HCT116 (cell line): ENCODE measurements at regions not wholly inside any gene's neighbourhood (a gene's known extent, or its start where the extent isn't known, plus 50 kb on each side); places are given as distances from the start of the nearest gene placed in this dataset.

Experiments
- ATAC-seq: fragments of 200-7000 bp; cut with Tn5 transposase; 2 replicates; pipeline ENCODE4 v1.9.1; 2020; ENCODE audit warnings: mild to moderate bottlenecking, moderate library complexity
- BruUV-seq: library from RNA; stranded (reverse); fragments of 400-500 nt; replicated peaks from 2 replicates; lab custom pipeline; 2021; lab: Mats Ljungman, UMichigan
- CTCF ChIA-PET: fragments of 300-600 bp; sonication (Branson Sonifier 250); formaldehyde crosslinking; loops from one replicate; lab custom pipeline; 2021; ENCODE audit warnings: antibody characterized with exemption; lab: Charles Lee
- POLR2A ChIA-PET: fragments of 300-600, 350-600 bp; sonication (Branson Sonifier 250); formaldehyde crosslinking; loops from one replicate; lab custom pipeline; 2021; ENCODE audit warnings: antibody characterized with exemption; lab: Charles Lee
- RAD21 ChIA-PET, 2 experiments: fragments of 300-600 bp; sonication (Branson Sonifier 250); formaldehyde crosslinking; loops; one replicate each; lab custom pipeline; 2023; ENCODE audit warnings: low total read pairs in 2 of 2; ENCODE audit not compliant: uncharacterized antibody in 2 of 2, unreplicated experiment in 2 of 2, low non-redundant PET in 1 of 2; lab: Charles Lee
- DNase-seq: peaks from one replicate; pipeline ENCODE4 v3.0.0-alpha.2; 2010; ENCODE audit warnings: low read depth, low spot score
- H2AFZ ChIP-seq: fragments of 200-600 bp; shearing (Covaris generic), sonication (generic); 2 replicates; pipeline ENCODE4 v1.6.1; 2017; ENCODE audit warnings: low read depth, mixed run types, mixed read lengths, antibody characterized with exemption, low read length; ENCODE audit not compliant: poor library complexity, severe bottlenecking
- H3K27ac ChIP-seq: 2 replicates; pipeline ENCODE4 v1.5.1; 2012; ENCODE audit warnings: low read depth, low read length
- H3K27me3 ChIP-seq: fragments of 200-600 bp; sonication (generic); 2 replicates; pipeline ENCODE4 v1.6.1; 2016; ENCODE audit warnings: mixed run types, low read length, mixed read lengths; ENCODE audit not compliant: insufficient read depth
- H3K36me3 ChIP-seq, 2 experiments: fragments of 200-500 bp in 1 of 2; fragments of 200-600 bp in 1 of 2; sonication (Bioruptor generic) in 1 of 2; sonication (generic) in 1 of 2; 2 replicates each; pipeline versions ENCODE4 v1.5.1 to v1.6.1; 2014 to 2016; ENCODE audit warnings: low read length in 2 of 2, inconsistent platforms in 1 of 2, mixed read lengths in 1 of 2, mixed run types in 1 of 2; ENCODE audit not compliant: insufficient read depth in 2 of 2, control insufficient read depth in 1 of 2
- H3K4me1 ChIP-seq, 2 experiments: fragments of 200-600 bp in 1 of 2; sonication (generic) in 1 of 2; 2 replicates each; pipeline versions ENCODE4 v1.5.1 to v1.6.1; 2012 to 2017; ENCODE audit warnings: low read length in 2 of 2, inconsistent platforms in 1 of 2, mild to moderate bottlenecking in 1 of 2, mixed read lengths in 1 of 2, mixed run types in 1 of 2, moderate library complexity in 1 of 2; ENCODE audit not compliant: insufficient read depth in 2 of 2, control insufficient read depth in 1 of 2
- H3K4me2 ChIP-seq: fragments of 200-600 bp; sonication (generic); 2 replicates; pipeline ENCODE4 v1.6.1; 2017; ENCODE audit warnings: mixed run types, low read length, mixed read lengths
- H3K4me3 ChIP-seq, 2 experiments: fragments of 200-600 bp in 1 of 2; sonication (generic) in 1 of 2; replicated peaks in 1 of 2; 2 replicates each; pipeline ENCODE4 v1.5.1; 2011 to 2016; ENCODE audit warnings: low read length in 2 of 2, control low read depth in 1 of 2, low read depth in 1 of 2, mild to moderate bottlenecking in 1 of 2, mixed read lengths in 1 of 2, mixed run types in 1 of 2
- H3K79me2 ChIP-seq: fragments of 200-600 bp; sonication (generic); 2 replicates; pipeline ENCODE4 v1.6.1; 2017; ENCODE audit warnings: mild to moderate bottlenecking, mixed run types, low read length, moderate library complexity, mixed read lengths; ENCODE audit not compliant: insufficient read depth
- H3K9ac ChIP-seq: fragments of 200-600 bp; sonication (generic); 2 replicates; pipeline ENCODE4 v1.6.1; 2016; ENCODE audit warnings: low read length, mixed read lengths
- H3K9me2 ChIP-seq: fragments of 200-600 bp; sonication (generic), shearing (Covaris generic); 2 replicates; pipeline ENCODE4 v1.6.1; 2017; ENCODE audit warnings: mixed run types, mild to moderate bottlenecking, moderate library complexity; ENCODE audit not compliant: insufficient read depth
- H3K9me3 ChIP-seq, 2 experiments: fragments of 200-500 bp in 1 of 2; fragments of 200-600 bp in 1 of 2; sonication (Bioruptor generic) in 1 of 2; sonication (generic) in 1 of 2; 2 replicates each; pipeline ENCODE4 v1.6.1; 2014 to 2017; ENCODE audit warnings: low read length in 2 of 2, mixed read lengths in 2 of 2, inconsistent platforms in 1 of 2, low read depth in 1 of 2, mild to moderate bottlenecking in 1 of 2, mixed run types in 1 of 2, moderate library complexity in 1 of 2; ENCODE audit not compliant: control insufficient read depth in 1 of 2, insufficient read depth in 1 of 2
- H4K20me1 ChIP-seq: fragments of 200-600 bp; sonication (generic), shearing (Covaris generic); 2 replicates; pipeline ENCODE4 v1.6.1; 2017; ENCODE audit warnings: mixed run types, mild to moderate bottlenecking, moderate library complexity; ENCODE audit not compliant: insufficient read depth
- EZH2 ChIP-seq: fragments of 200-600 bp; sonication (generic); IDR thresholded peaks from 2 replicates; pipeline ENCODE4 v1.6.1; 2017; ENCODE audit warnings: antibody characterized with exemption, mixed run types
- RAD21 ChIP-seq: IDR thresholded peaks from 2 replicates; pipeline ENCODE4 v1.6.1; 2012; ENCODE audit warnings: low read depth, mild to moderate bottlenecking
- SIN3A ChIP-seq: IDR thresholded peaks from 2 replicates; pipeline ENCODE4 v1.6.1; 2012; ENCODE audit warnings: low read depth
- SP1 ChIP-seq: IDR thresholded peaks from 2 replicates; pipeline ENCODE4 v1.6.1; 2012; ENCODE audit warnings: low read depth
- SRF ChIP-seq: IDR thresholded peaks from 2 replicates; pipeline ENCODE4 v1.6.1; 2012; ENCODE audit warnings: low read depth
- TCF7L2 ChIP-seq: IDR thresholded peaks from 2 replicates; pipeline ENCODE4 v1.7.0; 2011; ENCODE audit warnings: borderline replicate concordance, inconsistent platforms; ENCODE audit not compliant: insufficient read depth, insufficient read length; ENCODE audit errors: extremely low read depth
- ZNF274 ChIP-seq: fragments of 200-500 bp; sonication (Bioruptor generic); IDR thresholded peaks from 2 replicates; pipeline ENCODE4 v1.6.1; 2014; ENCODE audit warnings: mild to moderate bottlenecking, low read depth, low read length, inconsistent platforms
- intact Hi-C: fragments of 100-400 bp; cut with micrococcal nuclease; formaldehyde crosslinking; loops from 2 replicates; pipeline ENCODE4 v1.10.0; 2022
- TF ChIP-seq, protein P1 (sequence below): IDR thresholded peaks from 2 replicates; pipeline ENCODE4 v1.6.1; 2011; ENCODE audit warnings: mild to moderate bottlenecking, low read length, moderate library complexity; ENCODE audit not compliant: insufficient replicate concordance; ENCODE audit errors: extremely low read depth
- TF ChIP-seq, protein P2 (sequence below), 3 experiments: fragments of 200-600 bp in 1 of 3; sonication (generic) in 1 of 3; IDR thresholded peaks in 2 of 3; conservative IDR thresholded peaks in 1 of 3; 2 replicates each; pipeline ENCODE4 v1.5.1; 2012 to 2017; ENCODE audit warnings: low read depth in 2 of 3, low read length in 2 of 3, antibody characterized with exemption in 1 of 3, borderline replicate concordance in 1 of 3, control low read depth in 1 of 3, mild to moderate bottlenecking in 1 of 3, mixed read lengths in 1 of 3, mixed run types in 1 of 3, moderate library complexity in 1 of 3; ENCODE audit not compliant: insufficient read depth in 1 of 3
- TF ChIP-seq, protein P3 (sequence below): IDR thresholded peaks from 2 replicates; pipeline ENCODE4 v1.6.1; 2012; ENCODE audit warnings: low read depth

- ChIA-PET POLR2A (no interaction called here), RAD21 (no interaction called here), CTCF (no interaction called here)
- Histone ChIP-seq H4K20me1 (no peaks in the 10 kb centered on the region), H2AFZ (no peak overlapping the region), H3K9ac (no peak overlapping the region), H3K79me2 (no peaks in the 10 kb centered on the region), H3K9me2 (no peaks in the 10 kb centered on the region), H3K36me3 (no peaks in the 10 kb centered on the region), H3K4me3 (no peak overlapping the region), H3K27ac (no peak overlapping the region), H3K4me1 (peaks cover 6 to 11% of the 10 kb centered on the region in 2 experiments; a peak in 3 of 4 replicates), H3K9me3 (no peaks in the 10 kb centered on the region), H3K4me2 (no peak overlapping the region), H3K27me3 (no peaks in the 10 kb centered on the region)
- BruUV-seq = no TSS peak
- ATAC-seq (no peak), DNase-seq (no peak)
- TF ChIP-seq EZH2 (no peak), RAD21 (no peak), SP1 (no peak), SIN3A (no peak), TCF7L2 (no peak), ZNF274 (no peak), SRF (no peak)
- TF ChIP-seq, protein P1, sequence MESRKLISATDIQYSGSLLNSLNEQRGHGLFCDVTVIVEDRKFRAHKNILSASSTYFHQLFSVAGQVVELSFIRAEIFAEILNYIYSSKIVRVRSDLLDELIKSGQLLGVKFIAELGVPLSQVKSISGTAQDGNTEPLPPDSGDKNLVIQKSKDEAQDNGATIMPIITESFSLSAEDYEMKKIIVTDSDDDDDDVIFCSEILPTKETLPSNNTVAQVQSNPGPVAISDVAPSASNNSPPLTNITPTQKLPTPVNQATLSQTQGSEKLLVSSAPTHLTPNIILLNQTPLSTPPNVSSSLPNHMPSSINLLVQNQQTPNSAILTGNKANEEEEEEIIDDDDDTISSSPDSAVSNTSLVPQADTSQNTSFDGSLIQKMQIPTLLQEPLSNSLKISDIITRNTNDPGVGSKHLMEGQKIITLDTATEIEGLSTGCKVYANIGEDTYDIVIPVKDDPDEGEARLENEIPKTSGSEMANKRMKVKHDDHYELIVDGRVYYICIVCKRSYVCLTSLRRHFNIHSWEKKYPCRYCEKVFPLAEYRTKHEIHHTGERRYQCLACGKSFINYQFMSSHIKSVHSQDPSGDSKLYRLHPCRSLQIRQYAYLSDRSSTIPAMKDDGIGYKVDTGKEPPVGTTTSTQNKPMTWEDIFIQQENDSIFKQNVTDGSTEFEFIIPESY = no peak
- TF ChIP-seq, protein P2, sequence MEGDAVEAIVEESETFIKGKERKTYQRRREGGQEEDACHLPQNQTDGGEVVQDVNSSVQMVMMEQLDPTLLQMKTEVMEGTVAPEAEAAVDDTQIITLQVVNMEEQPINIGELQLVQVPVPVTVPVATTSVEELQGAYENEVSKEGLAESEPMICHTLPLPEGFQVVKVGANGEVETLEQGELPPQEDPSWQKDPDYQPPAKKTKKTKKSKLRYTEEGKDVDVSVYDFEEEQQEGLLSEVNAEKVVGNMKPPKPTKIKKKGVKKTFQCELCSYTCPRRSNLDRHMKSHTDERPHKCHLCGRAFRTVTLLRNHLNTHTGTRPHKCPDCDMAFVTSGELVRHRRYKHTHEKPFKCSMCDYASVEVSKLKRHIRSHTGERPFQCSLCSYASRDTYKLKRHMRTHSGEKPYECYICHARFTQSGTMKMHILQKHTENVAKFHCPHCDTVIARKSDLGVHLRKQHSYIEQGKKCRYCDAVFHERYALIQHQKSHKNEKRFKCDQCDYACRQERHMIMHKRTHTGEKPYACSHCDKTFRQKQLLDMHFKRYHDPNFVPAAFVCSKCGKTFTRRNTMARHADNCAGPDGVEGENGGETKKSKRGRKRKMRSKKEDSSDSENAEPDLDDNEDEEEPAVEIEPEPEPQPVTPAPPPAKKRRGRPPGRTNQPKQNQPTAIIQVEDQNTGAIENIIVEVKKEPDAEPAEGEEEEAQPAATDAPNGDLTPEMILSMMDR (IDR thresholded peaks at IDR 0.05 in 2 of 3, conservative IDR thresholded peaks at IDR 0.05 in 1 of 3; ENCODE audit: borderline replicate concordance in 1 of 3, insufficient read depth in 1 of 3, low read depth in 2 of 3, low read length in 2 of 3) = no peak
- TF ChIP-seq, protein P3, sequence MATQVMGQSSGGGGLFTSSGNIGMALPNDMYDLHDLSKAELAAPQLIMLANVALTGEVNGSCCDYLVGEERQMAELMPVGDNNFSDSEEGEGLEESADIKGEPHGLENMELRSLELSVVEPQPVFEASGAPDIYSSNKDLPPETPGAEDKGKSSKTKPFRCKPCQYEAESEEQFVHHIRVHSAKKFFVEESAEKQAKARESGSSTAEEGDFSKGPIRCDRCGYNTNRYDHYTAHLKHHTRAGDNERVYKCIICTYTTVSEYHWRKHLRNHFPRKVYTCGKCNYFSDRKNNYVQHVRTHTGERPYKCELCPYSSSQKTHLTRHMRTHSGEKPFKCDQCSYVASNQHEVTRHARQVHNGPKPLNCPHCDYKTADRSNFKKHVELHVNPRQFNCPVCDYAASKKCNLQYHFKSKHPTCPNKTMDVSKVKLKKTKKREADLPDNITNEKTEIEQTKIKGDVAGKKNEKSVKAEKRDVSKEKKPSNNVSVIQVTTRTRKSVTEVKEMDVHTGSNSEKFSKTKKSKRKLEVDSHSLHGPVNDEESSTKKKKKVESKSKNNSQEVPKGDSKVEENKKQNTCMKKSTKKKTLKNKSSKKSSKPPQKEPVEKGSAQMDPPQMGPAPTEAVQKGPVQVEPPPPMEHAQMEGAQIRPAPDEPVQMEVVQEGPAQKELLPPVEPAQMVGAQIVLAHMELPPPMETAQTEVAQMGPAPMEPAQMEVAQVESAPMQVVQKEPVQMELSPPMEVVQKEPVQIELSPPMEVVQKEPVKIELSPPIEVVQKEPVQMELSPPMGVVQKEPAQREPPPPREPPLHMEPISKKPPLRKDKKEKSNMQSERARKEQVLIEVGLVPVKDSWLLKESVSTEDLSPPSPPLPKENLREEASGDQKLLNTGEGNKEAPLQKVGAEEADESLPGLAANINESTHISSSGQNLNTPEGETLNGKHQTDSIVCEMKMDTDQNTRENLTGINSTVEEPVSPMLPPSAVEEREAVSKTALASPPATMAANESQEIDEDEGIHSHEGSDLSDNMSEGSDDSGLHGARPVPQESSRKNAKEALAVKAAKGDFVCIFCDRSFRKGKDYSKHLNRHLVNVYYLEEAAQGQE = no peak
- intact Hi-C loops = no loop called here
Measured at GRCh38 chr3:177438596-177439220, 241.4 kb upstream of the TBL1XR1 start.
